Ammon's horn (tissue), 1 donor: ENCODE measurements at regions not wholly inside any gene's neighbourhood (a gene's known extent, or its start where the extent isn't known, plus 50 kb on each side); places are given as distances from the start of the nearest gene placed in this dataset.
"Not testable (repeated sequence)": the region's sequence is repeated elsewhere in the genome, so short reads cannot be mapped to it uniquely, and the experiment has no call there.

Experiments
- DNase-seq: peaks from one replicate; pipeline ENCODE4 v3.0.0-alpha.2; 2016; ENCODE audit warnings: low spot score

- no peak for DNase-seq
Observed at GRCh38 chr5:6273749-6274148, 104.6 kb downstream of the MED10 start.

GRCh38 chr5:6273090-6273735 lies 105.1 kb downstream of the MED10 start:
- DNase-seq: no peak

GRCh38 chr5:6269925-6270324 lies 108.4 kb downstream of the MED10 start:
- no peak for DNase-seq

- no peak for DNase-seq
Observed at GRCh38 chr5:6266671-6267197, 111.6 kb downstream of the MED10 start.

- no peak for DNase-seq
Observed at GRCh38 chr5:6264394-6264793, 114.0 kb downstream of the MED10 start.

GRCh38 chr5:6262651-6263363 lies 115.5 kb downstream of the MED10 start:
- DNase-seq: no peak

GRCh38 chr5:6261668-6262067 lies 116.7 kb downstream of the MED10 start:
- no peak for DNase-seq

- no peak for DNase-seq
Observed at GRCh38 chr5:6261256-6261655, 117.1 kb downstream of the MED10 start.

- DNase-seq: no peak
Observed at GRCh38 chr5:6260846-6261245, 117.5 kb downstream of the MED10 start.

GRCh38 chr5:6256901-6257300 lies 121.4 kb downstream of the MED10 start:
- DNase-seq: no peak

- no peak for DNase-seq
Observed at GRCh38 chr5:6255956-6256355, 122.4 kb downstream of the MED10 start.

- no peak for DNase-seq
Observed at GRCh38 chr5:6253846-6254245, 124.5 kb downstream of the MED10 start.

- no peak for DNase-seq
Observed at GRCh38 chr5:6253281-6253680, 125.1 kb downstream of the MED10 start.

GRCh38 chr5:6252581-6252980 lies 125.8 kb downstream of the MED10 start:
- DNase-seq: no peak

GRCh38 chr5:6251565-6252102 lies 126.7 kb downstream of the MED10 start:
- DNase-seq: peak; percentile 23

GRCh38 chr5:6250121-6250520 lies 128.2 kb downstream of the MED10 start:
- DNase-seq: no peak

GRCh38 chr5:6248132-6248531 lies 130.2 kb downstream of the MED10 start:
- no peak for DNase-seq

GRCh38 chr5:6246820-6247437 lies 131.4 kb downstream of the MED10 start:
- DNase-seq: no peak

- no peak for DNase-seq
Observed at GRCh38 chr5:6244339-6244714, 134.0 kb downstream of the MED10 start.

- DNase-seq: peak; percentile 30
Observed at GRCh38 chr5:6243706-6244338, 134.5 kb downstream of the MED10 start.

GRCh38 chr5:6241056-6241455 lies 137.3 kb downstream of the MED10 start:
- not testable (repeated sequence) for DNase-seq

- no peak for DNase-seq
Observed at GRCh38 chr5:6236858-6237481, 141.4 kb downstream of the MED10 start.
